Left ventricle myocardium inferior (tissue), 1 donor: ENCODE measurements at regions not wholly inside any gene's neighbourhood (a gene's known extent, or its start where the extent isn't known, plus 50 kb on each side); places are given as distances from the start of the nearest gene placed in this dataset.

ENCODE experiments used
- DNase-seq: peaks from one replicate; pipeline ENCODE4 v3.0.0-alpha.2; 2020
- H3K27ac ChIP-seq: fragments of 200-600 bp; replicated peaks from 2 replicates; pipeline ENCODE4 v1.8.0; 2021
- H3K27me3 ChIP-seq: fragments of 200-600 bp; 2 replicates; pipeline ENCODE4 v1.8.0; 2021; ENCODE audit warnings: low read depth
- H3K36me3 ChIP-seq: fragments of 200-600 bp; 2 replicates; pipeline ENCODE4 v1.8.0; 2021
- H3K4me1 ChIP-seq: fragments of 200-600 bp; 2 replicates; pipeline ENCODE4 v1.8.0; 2021
- H3K4me3 ChIP-seq: fragments of 200-600 bp; 2 replicates; pipeline ENCODE4 v1.8.0; 2021; ENCODE audit warnings: mild to moderate bottlenecking, moderate library complexity
- H3K9me3 ChIP-seq: fragments of 200-600 bp; replicated peaks from 2 replicates; pipeline ENCODE4 v1.8.0; 2021
- CTCF ChIP-seq: fragments of 200-600 bp; IDR thresholded peaks from 2 replicates; pipeline ENCODE4 v1.8.0; 2021; ENCODE audit warnings: antibody characterized with exemption, mild to moderate bottlenecking, borderline replicate concordance
- intact Hi-C: fragments of 100-400 bp; cut with micrococcal nuclease; formaldehyde crosslinking; loops from one replicate; pipeline ENCODE4 v1.11.0; 2022
- donor health status: DM: no; HTN: yes; CAD: no; lungs with severe emphysema.

GRCh38 chr2:88239781-88240180 is 69.6 kb downstream of the THNSL2 start:
- Histone ChIP-seq H3K9me3 (peaks cover 4% of the 10 kb centered on the region), H3K36me3 (no peaks in the 10 kb centered on the region), H3K4me1 (no peaks in the 10 kb centered on the region), H3K4me3 (no peak overlapping the region), H3K27ac (no peak overlapping the region), H3K27me3 (no peaks in the 10 kb centered on the region)
- intact Hi-C loops = no loop called here
- no peak for DNase-seq
- TF ChIP-seq CTCF = no peak

- Histone ChIP-seq H3K36me3 (no peaks in the 10 kb centered on the region), H3K4me1 (no peaks in the 10 kb centered on the region), H3K4me3 (no peak overlapping the region), H3K9me3 (no peaks in the 10 kb centered on the region), H3K27ac (no peak overlapping the region), H3K27me3 (peaks cover 15% of the 10 kb centered on the region)
- DNase-seq = no peak
- TF ChIP-seq CTCF = no peak
- intact Hi-C loops = no loop called here
Observed at GRCh38 chr2:88236666-88237065, 66.5 kb downstream of the THNSL2 start.
